ENCODE measurements at regions not wholly inside any gene's neighbourhood (a gene's known extent, or its start where the extent isn't known, plus 50 kb on each side); places are given as distances from the start of the nearest gene placed in this dataset.
A peak's percentile ranks its signal among the peaks of the same experiment; 100 is the strongest.

DNA sequence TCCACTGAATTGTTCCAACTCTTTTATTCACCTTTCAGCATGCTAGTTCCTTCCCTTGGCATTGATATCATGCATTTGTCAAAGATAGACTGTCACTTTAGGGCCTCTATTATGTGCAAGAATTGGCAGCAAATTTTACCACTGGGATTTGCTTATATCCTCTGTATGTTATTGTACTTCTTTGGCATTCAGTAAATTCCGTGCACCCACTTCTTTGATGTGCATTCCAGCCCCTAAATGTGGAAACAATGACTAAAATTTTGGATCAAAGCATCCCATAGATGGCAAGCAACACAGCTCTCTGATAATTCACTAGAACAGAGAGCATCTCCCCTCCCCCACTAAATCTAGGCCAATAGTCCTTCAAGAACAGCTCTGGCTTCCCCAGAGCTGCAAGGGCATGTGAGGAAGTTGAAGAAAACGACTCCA, 399.0 kb upstream of the HNRNPA3 start:
- intact Hi-C loops (cut with DNase I), result loop anchor here in 1 of 2 donors (10.0 kb wide), 3 partner anchors 159 to 679 kb away; no protein-coding TSS in a partner anchor
- no peak overlapping the region for H3K4me3 ChIP-seq
- no peaks in the 10 kb centered on the region for H3K4me1 ChIP-seq
- DNase-seq (peak in 1 of 4 donors; percentile 48), ATAC-seq (peak; percentile 61)
- H3K27ac ChIP-seq, result no peak overlapping the region
- H3K36me3 ChIP-seq, result no peaks in the 10 kb centered on the region
- no peaks in the 10 kb centered on the region for H3K9me3 ChIP-seq
- TF ChIP-seq, protein P1, sequence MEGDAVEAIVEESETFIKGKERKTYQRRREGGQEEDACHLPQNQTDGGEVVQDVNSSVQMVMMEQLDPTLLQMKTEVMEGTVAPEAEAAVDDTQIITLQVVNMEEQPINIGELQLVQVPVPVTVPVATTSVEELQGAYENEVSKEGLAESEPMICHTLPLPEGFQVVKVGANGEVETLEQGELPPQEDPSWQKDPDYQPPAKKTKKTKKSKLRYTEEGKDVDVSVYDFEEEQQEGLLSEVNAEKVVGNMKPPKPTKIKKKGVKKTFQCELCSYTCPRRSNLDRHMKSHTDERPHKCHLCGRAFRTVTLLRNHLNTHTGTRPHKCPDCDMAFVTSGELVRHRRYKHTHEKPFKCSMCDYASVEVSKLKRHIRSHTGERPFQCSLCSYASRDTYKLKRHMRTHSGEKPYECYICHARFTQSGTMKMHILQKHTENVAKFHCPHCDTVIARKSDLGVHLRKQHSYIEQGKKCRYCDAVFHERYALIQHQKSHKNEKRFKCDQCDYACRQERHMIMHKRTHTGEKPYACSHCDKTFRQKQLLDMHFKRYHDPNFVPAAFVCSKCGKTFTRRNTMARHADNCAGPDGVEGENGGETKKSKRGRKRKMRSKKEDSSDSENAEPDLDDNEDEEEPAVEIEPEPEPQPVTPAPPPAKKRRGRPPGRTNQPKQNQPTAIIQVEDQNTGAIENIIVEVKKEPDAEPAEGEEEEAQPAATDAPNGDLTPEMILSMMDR (IDR thresholded peaks at IDR 0.05), result no peak
- no peaks in the 10 kb centered on the region for H3K27me3 ChIP-seq

DNA sequence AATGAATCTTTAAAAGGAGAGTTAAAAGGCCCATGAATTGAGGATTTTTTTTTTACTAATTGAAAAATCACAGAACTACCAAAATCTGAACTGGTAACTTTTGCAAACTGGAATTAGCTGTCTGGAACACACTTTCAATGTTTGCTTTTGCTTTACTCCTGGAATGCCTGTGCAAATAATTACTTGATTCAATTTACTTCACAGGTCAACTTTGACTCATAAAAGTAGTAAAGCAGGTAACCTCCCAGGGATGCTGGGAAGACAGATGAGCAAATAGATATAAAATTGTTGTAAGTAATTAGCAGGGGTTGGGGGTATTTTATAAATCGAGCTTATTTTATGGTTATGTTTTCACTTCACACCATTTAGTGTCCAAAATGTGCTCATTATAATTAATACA, 398.3 kb upstream of the HNRNPA3 start:
- no peaks in the 10 kb centered on the region for H3K36me3 ChIP-seq
- H3K9me3 ChIP-seq, result no peaks in the 10 kb centered on the region
- no peaks in the 10 kb centered on the region for H3K4me1 ChIP-seq
- DNase-seq, result no peak
- TF ChIP-seq, protein P1 (IDR thresholded peaks at IDR 0.05), result no peak
- peak; percentile 88 for ATAC-seq
- no peak overlapping the region for H3K27ac ChIP-seq
- H3K4me3 ChIP-seq, result no peak overlapping the region
- intact Hi-C loops (cut with DNase I), result loop anchor here in 1 of 2 donors (10.0 kb wide), 3 partner anchors 159 to 679 kb away; no protein-coding TSS in a partner anchor
- no peaks in the 10 kb centered on the region for H3K27me3 ChIP-seq

DNA sequence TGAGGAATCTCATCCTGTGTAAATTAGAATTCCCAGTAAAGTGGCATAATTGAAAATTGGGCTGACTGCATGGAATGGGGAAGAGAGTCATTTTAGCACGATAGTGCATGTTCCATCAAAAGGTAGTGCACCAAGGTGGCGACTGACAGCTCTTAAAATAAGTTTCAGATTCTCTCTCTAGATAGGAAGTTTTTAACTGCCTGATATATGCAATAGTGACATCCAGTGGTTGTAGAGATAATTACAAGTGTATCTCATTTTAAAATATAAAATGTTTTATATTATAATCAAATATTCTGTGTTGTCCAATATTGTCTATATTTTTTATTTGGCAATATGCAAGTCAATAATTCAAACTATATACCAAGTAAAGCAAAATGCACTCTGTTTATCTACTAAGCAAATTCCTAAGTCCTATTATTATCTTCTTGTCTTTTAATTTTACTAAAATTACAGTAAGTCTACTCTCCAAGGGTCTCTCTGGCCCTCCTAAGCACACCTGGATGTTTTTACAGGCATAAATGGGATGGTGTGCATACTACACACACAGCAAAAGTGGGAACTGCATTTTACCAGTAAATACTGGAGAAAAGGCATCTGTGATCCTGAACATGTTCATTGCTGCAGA, 397.7 kb upstream of the HNRNPA3 start:
- H3K4me3 ChIP-seq, result no peak overlapping the region
- H3K36me3 ChIP-seq, result no peaks in the 10 kb centered on the region
- H3K27ac ChIP-seq, result no peak overlapping the region
- intact Hi-C loops (cut with DNase I), result loop anchor here in 1 of 2 donors (10.0 kb wide), 3 partner anchors 160 to 680 kb away; no protein-coding TSS in a partner anchor
- no peak for DNase-seq
- H3K27me3 ChIP-seq, result no peaks in the 10 kb centered on the region
- TF ChIP-seq, protein P1 (IDR thresholded peaks at IDR 0.05), result peak; percentile 28 to 54
- no peaks in the 10 kb centered on the region for H3K9me3 ChIP-seq
- ATAC-seq, result peak; percentile 84
- no peaks in the 10 kb centered on the region for H3K4me1 ChIP-seq

DNA sequence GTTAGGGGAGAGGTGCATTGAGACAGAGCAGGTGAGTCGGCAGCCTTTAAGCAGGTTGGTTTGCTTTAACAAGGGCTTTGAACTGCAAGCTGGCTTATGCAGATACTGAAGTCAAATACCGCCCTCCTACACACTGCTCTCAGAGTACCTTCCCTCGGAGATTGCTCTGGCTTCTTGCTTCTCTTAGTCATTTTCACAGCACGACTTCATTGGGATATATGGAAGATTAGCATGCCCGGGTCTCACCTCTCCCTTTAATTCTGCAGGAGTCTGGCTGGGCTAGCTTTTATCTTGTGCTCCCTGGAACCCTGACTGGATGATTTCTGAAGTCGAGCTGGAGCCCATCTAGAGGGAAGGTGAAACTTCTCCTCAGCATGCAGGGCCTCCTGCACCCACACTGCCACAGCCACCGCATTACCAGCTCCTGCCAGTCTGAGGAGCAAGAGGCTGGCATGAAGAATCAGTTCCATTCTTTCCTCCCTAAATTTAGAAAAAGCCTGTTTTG, 395.5 kb upstream of the HNRNPA3 start:
- TF ChIP-seq, protein P1 (IDR thresholded peaks at IDR 0.05), result no peak
- Histone ChIP-seq H3K4me3 (no peak overlapping the region), H3K36me3 (no peaks in the 10 kb centered on the region), H3K4me1 (no peaks in the 10 kb centered on the region), H3K9me3 (no peaks in the 10 kb centered on the region), H3K27ac (no peak overlapping the region), H3K27me3 (no peaks in the 10 kb centered on the region)
- peak in 1 of 4 donors; percentile 26 for DNase-seq
- intact Hi-C loops (cut with DNase I), result loop anchor here in 1 of 2 donors (10.0 kb wide), 3 partner anchors 162 to 682 kb away; no protein-coding TSS in a partner anchor
- no peak for ATAC-seq

DNA sequence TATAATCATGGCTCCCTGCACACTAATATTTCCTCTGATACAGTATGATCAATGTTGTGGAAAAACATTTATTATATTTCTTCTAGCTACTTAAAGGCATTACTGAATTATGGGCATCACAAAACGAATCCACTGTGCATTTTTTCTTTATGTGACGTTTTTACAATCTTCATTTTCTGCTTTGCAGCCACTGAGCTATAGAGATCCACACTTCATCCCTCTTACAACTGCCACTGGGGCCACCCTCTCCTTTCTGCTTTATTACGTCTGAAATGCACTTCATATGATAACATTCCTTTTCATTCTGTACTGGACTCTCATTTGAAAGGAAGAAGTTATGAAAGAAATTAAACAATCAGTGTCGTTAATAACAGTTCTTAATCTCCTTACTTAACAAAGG, 394.5 kb upstream of the HNRNPA3 start:
- no peaks in the 10 kb centered on the region for H3K4me1 ChIP-seq
- no peak for ATAC-seq
- no peak overlapping the region for H3K4me3 ChIP-seq
- no peak overlapping the region for H3K27ac ChIP-seq
- no peak for DNase-seq
- no peaks in the 10 kb centered on the region for H3K36me3 ChIP-seq
- TF ChIP-seq, protein P1 (IDR thresholded peaks at IDR 0.05), result no peak
- intact Hi-C loops (cut with DNase I), result loop anchor here in 1 of 2 donors (10.0 kb wide), 3 partner anchors 163 to 683 kb away; no protein-coding TSS in a partner anchor
- no peaks in the 10 kb centered on the region for H3K27me3 ChIP-seq
- no peaks in the 10 kb centered on the region for H3K9me3 ChIP-seq

Measured in left lung (tissue), 4 donors.